Cardiac fibroblast (primary cell): ENCODE measurements at regions not wholly inside any gene's neighbourhood (a gene's known extent, or its start where the extent isn't known, plus 50 kb on each side); places are given as distances from the start of the nearest gene placed in this dataset.

Source experiments
- DNase-seq, 2 donors: peaks; one replicate each; pipeline versions ENCODE4 v3.0.0 to v3.0.0-alpha.2; 2010; ENCODE audit warnings: low read depth in 2 of 2
- H3K4me3 ChIP-seq, 2 donors: replicated peaks in 1 of 2; 1 replicate in 1 of 2; 2 replicates in 1 of 2; pipeline ENCODE4 v1.5.1; 2011; ENCODE audit warnings: low read depth in 2 of 2, low read length in 2 of 2, mild to moderate bottlenecking in 2 of 2, moderate library complexity in 1 of 2
- CTCF ChIP-seq: IDR thresholded peaks from one replicate; pipeline ENCODE4 v1.5.1; 2011; ENCODE audit warnings: low read depth, mild to moderate bottlenecking, low read length, inconsistent platforms

- no peak for TF ChIP-seq CTCF
- DNase-seq: no peak
- no peak overlapping the region for H3K4me3 ChIP-seq
Observed at GRCh38 chr14:22456998-22457594, 131.9 kb downstream of the DAD1 start.

- H3K4me3 ChIP-seq: no peak overlapping the region
- no peak for TF ChIP-seq CTCF
- DNase-seq: no peak
Observed at GRCh38 chr14:22456421-22456820, 132.6 kb downstream of the DAD1 start.

GRCh38 chr14:22452330-22452729 lies 136.7 kb downstream of the DAD1 start:
- no peak for TF ChIP-seq CTCF
- no peak for DNase-seq

GRCh38 chr14:22450266-22450665 lies 138.8 kb downstream of the DAD1 start:
- no peak overlapping the region for H3K4me3 ChIP-seq
- no peak for TF ChIP-seq CTCF
- no peak for DNase-seq

More at GRCh38 chr14:22452330-22452729, 136.7 kb downstream of the DAD1 start:
- H3K4me3 ChIP-seq: no peak overlapping the region

GRCh38 chr14:22449600-22449905 lies 139.5 kb downstream of the DAD1 start:
- TF ChIP-seq CTCF: no peak
- no peak for DNase-seq
- H3K4me3 ChIP-seq: no peak overlapping the region

- no peak overlapping the region for H3K4me3 ChIP-seq
- TF ChIP-seq CTCF: no peak
- DNase-seq: peak; percentile 43 to 56
Observed at GRCh38 chr14:22448905-22449599, 140.0 kb downstream of the DAD1 start.
